ENCODE measurements at regions not wholly inside any gene's neighbourhood (a gene's known extent, or its start where the extent isn't known, plus 50 kb on each side); places are given as distances from the start of the nearest gene placed in this dataset.

GRCh38 chr3:163315786-163316185, 1762.5 kb downstream of the SI start:
- TF ChIP-seq CTCF (IDR thresholded peaks at IDR 0.05; ENCODE audit: unreplicated experiment): no peak
- CTCF ChIA-PET: no interaction called here
- Mint-ChIP-seq H3K36me3 (ENCODE audit: insufficient read depth, unreplicated experiment) (no peaks in the 10 kb centered on the region), H3K27ac (ENCODE audit: unreplicated experiment) (no peak overlapping the region), H3K4me3 (ENCODE audit: low read depth, unreplicated experiment) (no peak overlapping the region), H3K9me3 (ENCODE audit: low read depth, unreplicated experiment) (peaks cover 6% of the 10 kb centered on the region), H3K4me1 (ENCODE audit: low read depth, unreplicated experiment) (no peaks in the 10 kb centered on the region), H3K27me3 (ENCODE audit: unreplicated experiment) (no peaks in the 10 kb centered on the region)
- BruUV-seq (replicated peaks): no TSS peak
- intact Hi-C loops (cut with micrococcal nuclease; ENCODE audit: unreplicated experiment): no loop called here
- no peak for DNase-seq

- Mint-ChIP-seq H3K27me3 (ENCODE audit: unreplicated experiment) (no peaks in the 10 kb centered on the region), H3K4me1 (ENCODE audit: low read depth, unreplicated experiment) (no peaks in the 10 kb centered on the region), H3K27ac (ENCODE audit: unreplicated experiment) (no peak overlapping the region), H3K4me3 (ENCODE audit: low read depth, unreplicated experiment) (no peak overlapping the region), H3K36me3 (ENCODE audit: insufficient read depth, unreplicated experiment) (no peaks in the 10 kb centered on the region), H3K9me3 (ENCODE audit: low read depth, unreplicated experiment) (peaks cover 25% of the 10 kb centered on the region)
- intact Hi-C loops (cut with micrococcal nuclease; ENCODE audit: unreplicated experiment): no loop called here
- CTCF ChIA-PET: no interaction called here
- no peak for DNase-seq
- TF ChIP-seq CTCF (IDR thresholded peaks at IDR 0.05; ENCODE audit: unreplicated experiment): no peak
- no TSS peak for BruUV-seq (replicated peaks)
These were observed 1771.9 kb downstream of the SI start for GRCh38 chr3:163306405-163306804.

GRCh38 chr3:163273694-163274093, 1777.1 kb downstream of the OTOL1 start:
- Mint-ChIP-seq H3K27ac (ENCODE audit: unreplicated experiment) (no peak overlapping the region), H3K4me1 (ENCODE audit: low read depth, unreplicated experiment) (no peaks in the 10 kb centered on the region), H3K9me3 (ENCODE audit: low read depth, unreplicated experiment) (no peaks in the 10 kb centered on the region), H3K27me3 (ENCODE audit: unreplicated experiment) (no peaks in the 10 kb centered on the region), H3K36me3 (ENCODE audit: insufficient read depth, unreplicated experiment) (no peaks in the 10 kb centered on the region), H3K4me3 (ENCODE audit: low read depth, unreplicated experiment) (no peak overlapping the region)
- BruUV-seq (replicated peaks): no TSS peak
- DNase-seq: no peak
- CTCF ChIA-PET: no interaction called here
- intact Hi-C loops (cut with micrococcal nuclease; ENCODE audit: unreplicated experiment): no loop called here
- TF ChIP-seq CTCF (IDR thresholded peaks at IDR 0.05; ENCODE audit: unreplicated experiment): no peak

- CTCF ChIA-PET: no interaction called here
- Mint-ChIP-seq H3K27ac (ENCODE audit: unreplicated experiment) (no peak overlapping the region), H3K4me1 (ENCODE audit: low read depth, unreplicated experiment) (no peaks in the 10 kb centered on the region), H3K27me3 (ENCODE audit: unreplicated experiment) (no peaks in the 10 kb centered on the region), H3K9me3 (ENCODE audit: low read depth, unreplicated experiment) (peaks cover 7% of the 10 kb centered on the region), H3K36me3 (ENCODE audit: insufficient read depth, unreplicated experiment) (no peaks in the 10 kb centered on the region), H3K4me3 (ENCODE audit: low read depth, unreplicated experiment) (no peak overlapping the region)
- no TSS peak for BruUV-seq (replicated peaks)
- intact Hi-C loops (cut with micrococcal nuclease; ENCODE audit: unreplicated experiment): no loop called here
- no peak for DNase-seq
- TF ChIP-seq CTCF (IDR thresholded peaks at IDR 0.05; ENCODE audit: unreplicated experiment): no peak
These were observed 1770.1 kb downstream of the OTOL1 start for GRCh38 chr3:163266731-163267130.

DNA sequence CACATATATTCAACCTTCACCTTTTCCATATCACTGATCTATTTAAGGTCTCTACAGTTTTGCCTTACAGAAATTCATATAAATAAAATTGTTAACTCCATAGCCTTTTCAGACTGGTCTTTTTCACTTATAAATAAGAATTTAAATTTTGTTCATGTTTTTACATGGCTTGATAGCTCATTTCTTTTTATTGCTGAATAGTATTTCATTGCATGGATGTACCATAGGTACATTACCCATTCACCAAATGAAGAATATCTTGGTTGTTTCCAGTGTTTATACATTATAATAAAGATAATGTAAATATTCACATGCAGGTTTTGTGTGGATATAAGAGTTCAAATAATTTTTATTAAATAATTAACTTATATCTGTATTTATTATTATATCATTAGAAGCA, 1765.0 kb downstream of the OTOL1 start:
- H3K27me3 Mint-ChIP-seq (ENCODE audit: unreplicated experiment): no peaks in the 10 kb centered on the region
- CTCF ChIA-PET: no interaction called here
- no peaks in the 10 kb centered on the region for H3K4me1 Mint-ChIP-seq (ENCODE audit: low read depth, unreplicated experiment)
- DNase-seq: no peak
- intact Hi-C loops (cut with micrococcal nuclease; ENCODE audit: unreplicated experiment): no loop called here
- no peak overlapping the region for H3K4me3 Mint-ChIP-seq (ENCODE audit: low read depth, unreplicated experiment)
- H3K27ac Mint-ChIP-seq (ENCODE audit: unreplicated experiment): no peak overlapping the region
- H3K36me3 Mint-ChIP-seq (ENCODE audit: insufficient read depth, unreplicated experiment): no peaks in the 10 kb centered on the region
- H3K9me3 Mint-ChIP-seq (ENCODE audit: low read depth, unreplicated experiment): peaks cover 5% of the 10 kb centered on the region
- BruUV-seq (replicated peaks): no TSS peak
- no peak for TF ChIP-seq CTCF (IDR thresholded peaks at IDR 0.05; ENCODE audit: unreplicated experiment)

Data from Calu3 (cell line).